T-helper 17 cell (primary cell): ENCODE measurements at regions not wholly inside any gene's neighbourhood (a gene's known extent, or its start where the extent isn't known, plus 50 kb on each side); places are given as distances from the start of the nearest gene placed in this dataset.

ENCODE experiments used
- ATAC-seq: fragments of 150-1000 bp; cut with Tn5 transposase; 2 replicates; pipeline ENCODE4 v1.10.0; 2021; ENCODE audit warnings: mild to moderate bottlenecking, moderate library complexity
- DNase-seq, 3 donors: peaks; one replicate each; pipeline versions ENCODE4 v3.0.0 to v3.0.0-alpha.2; 2020 to 2021
- H3K9me3 ChIP-seq: one replicate; pipeline ENCODE4 v1.7.0; 2013; ENCODE audit warnings: low read length, mild to moderate bottlenecking; ENCODE audit not compliant: control insufficient read depth, poor library complexity, severe bottlenecking
- H3K27ac Mint-ChIP-seq: one replicate; pipeline ENCODE4 v1.8.0; 2022; ENCODE audit warnings: mild to moderate bottlenecking, moderate library complexity, mixed read lengths
- H3K27me3 Mint-ChIP-seq: one replicate; pipeline ENCODE4 v1.8.0; 2022; ENCODE audit warnings: mixed read lengths
- H3K36me3 Mint-ChIP-seq: one replicate; pipeline ENCODE4 v1.8.0; 2022; ENCODE audit warnings: low read depth, mixed read lengths
- H3K4me1 Mint-ChIP-seq: one replicate; pipeline ENCODE4 v1.8.0; 2022; ENCODE audit warnings: mild to moderate bottlenecking, mixed read lengths
- H3K4me3 Mint-ChIP-seq: one replicate; pipeline ENCODE4 v1.8.0; 2022; ENCODE audit warnings: mild to moderate bottlenecking, moderate library complexity, mixed read lengths

GRCh38 chr10:3723766-3724165 is 61.2 kb downstream of the KLF6 start:
- Mint-ChIP-seq H3K4me3 (no peak overlapping the region), H3K4me1 (peaks cover 2% of the 10 kb centered on the region), H3K27me3 (no peaks in the 10 kb centered on the region), H3K36me3 (no peaks in the 10 kb centered on the region), H3K27ac (no peak overlapping the region)
- no peak for ATAC-seq
- no peaks in the 10 kb centered on the region for H3K9me3 ChIP-seq
- DNase-seq, result no peak

GRCh38 chr10:3720228-3721019 is 64.6 kb downstream of the KLF6 start:
- Mint-ChIP-seq H3K4me3 (no peak overlapping the region), H3K36me3 (no peaks in the 10 kb centered on the region), H3K27ac (no peak overlapping the region), H3K27me3 (peaks cover 4% of the 10 kb centered on the region), H3K4me1 (peaks cover 7% of the 10 kb centered on the region)
- H3K9me3 ChIP-seq, result no peaks in the 10 kb centered on the region
- ATAC-seq, result peak; percentile 48
- DNase-seq, result no peak

- Mint-ChIP-seq H3K27ac (peak overlapping the region; percentile 37), H3K36me3 (no peaks in the 10 kb centered on the region), H3K27me3 (peaks cover 4% of the 10 kb centered on the region), H3K4me1 (peaks cover 7% of the 10 kb centered on the region), H3K4me3 (no peak overlapping the region)
- DNase-seq (no peak), ATAC-seq (no peak)
- no peaks in the 10 kb centered on the region for H3K9me3 ChIP-seq
Observed at GRCh38 chr10:3719024-3719843, 65.8 kb downstream of the KLF6 start.

DNA sequence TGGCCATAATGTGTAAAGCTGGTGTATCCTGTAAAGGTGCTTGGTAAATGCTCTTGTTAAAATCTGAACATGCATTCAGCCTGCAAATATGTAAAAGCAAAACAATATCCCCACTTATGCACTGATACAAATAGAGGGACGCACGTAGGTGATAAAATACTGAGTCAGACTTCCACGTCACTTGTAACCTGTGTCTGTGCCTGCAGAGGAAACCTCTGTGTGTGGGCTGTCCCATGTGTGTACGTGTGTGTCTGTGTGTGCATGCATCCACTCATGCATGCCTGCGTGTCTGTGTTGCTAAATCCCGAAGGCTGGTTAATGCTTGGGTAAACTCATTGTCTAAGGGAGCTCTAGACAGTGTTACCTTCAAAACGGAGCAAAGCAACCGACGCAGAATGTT is 68.9 kb downstream of the KLF6 start:
- H3K9me3 ChIP-seq, result no peaks in the 10 kb centered on the region
- Mint-ChIP-seq H3K27ac (no peak overlapping the region), H3K4me3 (no peak overlapping the region), H3K36me3 (no peaks in the 10 kb centered on the region), H3K4me1 (peaks cover 7% of the 10 kb centered on the region), H3K27me3 (peaks cover 4% of the 10 kb centered on the region)
- ATAC-seq (no peak), DNase-seq (no peak)

GRCh38 chr10:3714967-3715366 is 70.0 kb downstream of the KLF6 start:
- no peak overlapping the region for H3K27ac Mint-ChIP-seq
- no peaks in the 10 kb centered on the region for H3K36me3 Mint-ChIP-seq
- H3K9me3 ChIP-seq, result no peaks in the 10 kb centered on the region
- DNase-seq (no peak), ATAC-seq (no peak)
- H3K4me3 Mint-ChIP-seq, result no peak overlapping the region
- H3K27me3 Mint-ChIP-seq, result peaks cover 4% of the 10 kb centered on the region
- peaks cover 5% of the 10 kb centered on the region for H3K4me1 Mint-ChIP-seq

DNA sequence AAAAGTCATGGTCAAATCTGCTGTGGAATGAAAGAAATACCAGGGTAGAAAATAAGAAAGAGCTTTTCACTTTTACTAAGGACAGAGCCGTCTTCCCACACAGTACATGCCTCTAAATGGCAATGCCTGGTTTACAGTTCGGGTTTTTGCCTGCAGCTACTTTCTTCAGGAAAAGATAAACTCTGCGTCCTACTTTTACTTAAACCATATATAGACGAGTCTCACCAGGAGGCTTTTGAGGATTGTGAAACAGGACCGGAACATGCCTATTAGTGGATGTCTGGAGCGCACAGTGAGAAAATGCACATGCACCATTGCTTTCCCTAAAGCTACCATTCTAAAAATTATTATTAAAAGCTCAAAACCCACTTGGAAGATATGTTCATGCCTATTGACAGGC is 70.5 kb downstream of the KLF6 start:
- ATAC-seq (no peak), DNase-seq (no peak)
- no peak overlapping the region for H3K4me3 Mint-ChIP-seq
- no peaks in the 10 kb centered on the region for H3K36me3 Mint-ChIP-seq
- H3K4me1 Mint-ChIP-seq, result peaks cover 5% of the 10 kb centered on the region
- no peaks in the 10 kb centered on the region for H3K9me3 ChIP-seq
- H3K27me3 Mint-ChIP-seq, result peaks cover 4% of the 10 kb centered on the region
- H3K27ac Mint-ChIP-seq, result no peak overlapping the region

GRCh38 chr10:3712707-3713106 is 72.3 kb downstream of the KLF6 start:
- H3K36me3 Mint-ChIP-seq, result no peaks in the 10 kb centered on the region
- ATAC-seq (no peak), DNase-seq (no peak)
- H3K9me3 ChIP-seq, result no peaks in the 10 kb centered on the region
- H3K27me3 Mint-ChIP-seq, result peaks cover 4% of the 10 kb centered on the region
- no peak overlapping the region for H3K27ac Mint-ChIP-seq
- H3K4me1 Mint-ChIP-seq, result peaks cover 6% of the 10 kb centered on the region
- no peak overlapping the region for H3K4me3 Mint-ChIP-seq

- H3K36me3 Mint-ChIP-seq, result no peaks in the 10 kb centered on the region
- no peak for ATAC-seq
- H3K27ac Mint-ChIP-seq, result no peak overlapping the region
- no peaks in the 10 kb centered on the region for H3K9me3 ChIP-seq
- H3K4me3 Mint-ChIP-seq, result no peak overlapping the region
- DNase-seq, result no peak
- H3K4me1 Mint-ChIP-seq, result peaks cover 3% of the 10 kb centered on the region
- H3K27me3 Mint-ChIP-seq, result peaks cover 4% of the 10 kb centered on the region
Observed at GRCh38 chr10:3711918-3712317, 73.1 kb downstream of the KLF6 start.

DNA sequence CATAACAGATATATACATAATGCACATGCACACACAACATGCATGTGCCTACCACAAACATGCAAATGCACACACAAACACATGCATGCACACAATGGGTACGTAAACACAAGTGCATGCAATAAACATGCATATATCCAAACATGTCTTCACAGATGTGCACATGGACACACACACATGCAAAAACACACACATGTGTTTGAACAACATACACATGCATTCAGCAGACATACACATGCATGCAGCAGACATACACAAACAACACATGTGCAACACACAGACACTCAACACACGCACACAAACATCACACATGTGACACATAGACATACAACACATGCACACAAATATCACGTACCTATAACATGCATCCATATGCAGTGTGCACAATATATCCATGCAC is 74.2 kb downstream of the KLF6 start:
- peaks cover 3% of the 10 kb centered on the region for H3K4me1 Mint-ChIP-seq
- no peak overlapping the region for H3K4me3 Mint-ChIP-seq
- no peak overlapping the region for H3K27ac Mint-ChIP-seq

DNA sequence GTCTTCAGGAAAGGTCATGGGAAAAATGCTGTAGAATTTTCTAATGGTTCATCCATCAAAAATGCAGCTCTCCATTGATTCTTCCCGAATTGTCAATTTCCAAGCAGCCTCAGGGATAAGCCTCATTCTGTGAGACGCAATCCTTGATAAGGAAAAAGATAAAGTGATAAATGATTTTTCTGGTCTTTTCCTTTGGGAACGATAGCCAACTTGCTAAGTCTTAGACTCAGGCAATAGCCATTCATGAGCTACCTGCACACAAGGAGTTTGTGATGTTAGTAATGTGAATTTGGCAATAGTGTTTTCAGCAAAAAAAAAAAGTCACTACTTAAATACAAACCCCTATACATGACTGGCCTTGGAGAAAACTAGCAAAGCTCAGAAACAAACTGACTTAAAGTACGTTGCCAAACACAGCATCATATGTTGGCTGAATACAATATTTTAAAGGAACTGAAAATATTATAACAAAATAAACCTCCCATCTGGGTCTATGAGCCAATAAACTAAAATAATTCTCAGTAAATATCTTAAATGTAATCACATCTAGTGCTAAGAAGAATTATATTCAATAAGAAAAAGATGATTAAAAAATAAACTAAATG is 75.5 kb downstream of the KLF6 start:
- no peaks in the 10 kb centered on the region for H3K36me3 Mint-ChIP-seq
- no peak overlapping the region for H3K4me3 Mint-ChIP-seq
- no peak overlapping the region for H3K27ac Mint-ChIP-seq
- H3K4me1 Mint-ChIP-seq, result peaks cover 3% of the 10 kb centered on the region
- ATAC-seq, result no peak
- H3K9me3 ChIP-seq, result no peaks in the 10 kb centered on the region
- H3K27me3 Mint-ChIP-seq, result no peaks in the 10 kb centered on the region
- DNase-seq, result no peak

More for the DNA sequence above, 74.2 kb downstream of the KLF6 start:
- Mint-ChIP-seq H3K36me3 (no peaks in the 10 kb centered on the region), H3K27me3 (no peaks in the 10 kb centered on the region)
- DNase-seq (no peak), ATAC-seq (no peak)
- no peaks in the 10 kb centered on the region for H3K9me3 ChIP-seq

DNA sequence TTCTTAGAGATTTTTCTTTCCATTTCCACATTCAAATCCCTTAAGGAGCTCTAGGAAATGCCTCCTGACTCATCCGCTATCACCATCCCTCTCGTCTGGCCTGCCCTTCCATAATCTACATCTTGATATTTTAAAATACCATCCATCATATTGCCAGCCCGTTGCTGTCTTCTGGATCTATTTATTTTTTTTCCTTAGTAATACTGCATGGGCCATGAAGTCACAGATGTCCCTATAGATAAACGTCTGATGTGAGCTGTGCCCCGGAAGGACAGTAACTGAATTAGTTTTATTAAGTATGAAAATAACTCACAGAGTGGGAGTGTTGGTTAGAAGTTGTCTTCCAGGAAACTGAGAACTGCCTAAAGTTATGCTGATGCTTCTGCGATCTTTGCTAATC is 76.2 kb downstream of the KLF6 start:
- ATAC-seq (no peak), DNase-seq (no peak)
- Mint-ChIP-seq H3K27ac (no peak overlapping the region), H3K4me3 (no peak overlapping the region), H3K27me3 (no peaks in the 10 kb centered on the region), H3K4me1 (peaks cover 3% of the 10 kb centered on the region), H3K36me3 (no peaks in the 10 kb centered on the region)
- H3K9me3 ChIP-seq, result no peaks in the 10 kb centered on the region

DNA sequence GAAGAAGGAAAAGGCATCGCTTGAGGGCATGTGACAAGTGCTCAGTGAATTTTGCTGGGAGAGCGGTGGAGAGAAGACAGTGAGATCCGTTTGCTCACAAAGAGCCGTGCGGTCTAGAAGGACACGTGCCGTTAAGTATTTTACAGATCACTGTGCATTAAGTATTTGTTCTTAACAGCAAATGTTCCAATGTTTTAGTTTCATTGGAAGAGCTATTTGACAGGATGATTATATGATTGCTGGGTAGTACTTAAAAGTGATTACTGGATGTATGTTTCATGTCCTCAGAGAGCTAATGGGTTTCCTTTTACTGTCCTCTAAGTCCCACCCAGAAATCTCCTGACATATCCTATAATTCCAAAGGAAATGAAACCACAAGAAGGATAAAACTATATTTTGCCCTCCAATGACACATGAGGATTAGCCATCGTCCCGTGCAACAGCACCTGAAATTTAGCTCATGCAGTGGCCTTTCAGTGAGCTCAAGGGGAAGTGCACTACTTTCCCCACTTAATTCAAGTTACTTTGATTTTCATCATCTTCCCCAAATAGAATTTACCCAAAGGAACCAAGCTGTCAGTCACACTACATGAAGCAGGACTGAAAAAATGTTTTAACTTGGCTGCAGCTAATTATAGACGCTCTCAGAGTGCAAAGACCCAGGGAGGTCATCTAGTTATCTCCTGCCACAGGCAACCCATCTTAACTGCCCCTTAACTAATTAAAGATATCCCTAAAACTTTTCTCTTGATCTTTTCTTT is 80.3 kb downstream of the KLF6 start:
- no peak overlapping the region for H3K27ac Mint-ChIP-seq
- ATAC-seq (no peak), DNase-seq (no peak)
- no peak overlapping the region for H3K4me3 Mint-ChIP-seq
- no peaks in the 10 kb centered on the region for H3K27me3 Mint-ChIP-seq
- peaks cover 3% of the 10 kb centered on the region for H3K4me1 Mint-ChIP-seq
- H3K36me3 Mint-ChIP-seq, result no peaks in the 10 kb centered on the region
- no peaks in the 10 kb centered on the region for H3K9me3 ChIP-seq

- Mint-ChIP-seq H3K4me3 (no peak overlapping the region), H3K36me3 (no peaks in the 10 kb centered on the region)
Observed at GRCh38 chr10:3702569-3702968, 82.4 kb downstream of the KLF6 start.

More at GRCh38 chr10:3702569-3702968, 82.4 kb downstream of the KLF6 start:
- no peak for ATAC-seq
- H3K4me1 Mint-ChIP-seq, result no peaks in the 10 kb centered on the region
- no peaks in the 10 kb centered on the region for H3K9me3 ChIP-seq
- DNase-seq, result no peak
- no peak overlapping the region for H3K27ac Mint-ChIP-seq
- peaks cover 5% of the 10 kb centered on the region for H3K27me3 Mint-ChIP-seq
